SU-DHL-6 (cell line): ENCODE measurements at regions not wholly inside any gene's neighbourhood (a gene's known extent, or its start where the extent isn't known, plus 50 kb on each side); places are given as distances from the start of the nearest gene placed in this dataset.

Source experiments
- H2AFZ ChIP-seq: fragments of 200-600 bp; sonication (generic); 2 replicates; pipeline ENCODE4 v1.6.1; 2014; ENCODE audit warnings: low read depth, mild to moderate bottlenecking, moderate library complexity, mixed read lengths, antibody characterized with exemption, low read length; ENCODE audit not compliant: severe bottlenecking
- H3F3A ChIP-seq: fragments of 200-600 bp; shearing (Covaris generic); 2 replicates; pipeline ENCODE4 v1.6.0; 2016; ENCODE audit warnings: antibody characterized with exemption, mild to moderate bottlenecking; ENCODE audit not compliant: insufficient read depth
- H3K27ac ChIP-seq: fragments of 200-600 bp; sonication (generic); 2 replicates; pipeline ENCODE4 v1.5.1; 2016; ENCODE audit warnings: low read depth, mild to moderate bottlenecking, low read length, moderate library complexity, mixed read lengths
- H3K27me3 ChIP-seq: fragments of 200-600 bp; sonication (generic), shearing (Covaris generic); 2 replicates; pipeline ENCODE4 v1.6.0; 2014; ENCODE audit warnings: mild to moderate bottlenecking, low read length
- H3K36me3 ChIP-seq: fragments of 200-600 bp; sonication (generic); 2 replicates; pipeline ENCODE4 v1.6.1; 2014; ENCODE audit warnings: mild to moderate bottlenecking, low read length, mixed read lengths
- H3K4me2 ChIP-seq: fragments of 300-600, 200-600 bp; shearing (Covaris generic), sonication (generic); 2 replicates; pipeline ENCODE4 v1.6.0; 2014; ENCODE audit warnings: low read length, low read depth, mild to moderate bottlenecking; ENCODE audit not compliant: poor library complexity, severe bottlenecking
- H3K4me3 ChIP-seq: fragments of 200-600 bp; sonication (generic); 2 replicates; pipeline ENCODE4 v1.5.1; 2014; ENCODE audit warnings: antibody characterized with exemption, low read length, mild to moderate bottlenecking, mixed read lengths; ENCODE audit not compliant: insufficient read depth, poor library complexity, severe bottlenecking
- H3K79me2 ChIP-seq: fragments of 200-600 bp; sonication (generic); 2 replicates; pipeline ENCODE4 v1.6.1; 2014; ENCODE audit warnings: mild to moderate bottlenecking, low read length, moderate library complexity; ENCODE audit not compliant: insufficient read depth
- H3K9ac ChIP-seq: fragments of 200-600 bp; sonication (generic); 2 replicates; pipeline ENCODE4 v1.7.0; 2014; ENCODE audit warnings: mild to moderate bottlenecking, low read length
- H3K9me2 ChIP-seq: fragments of 200-600 bp; sonication (generic); replicated peaks from 2 replicates; pipeline ENCODE4 v1.6.1; 2014; ENCODE audit warnings: low read length; ENCODE audit not compliant: insufficient read depth
- H3K9me3 ChIP-seq: fragments of 200-600 bp; sonication (generic); 2 replicates; pipeline ENCODE4 v1.6.1; 2014; ENCODE audit warnings: low read length, mixed read lengths; ENCODE audit not compliant: insufficient read depth
- H4K20me1 ChIP-seq: fragments of 200-600 bp; sonication (generic); 2 replicates; pipeline ENCODE4 v1.6.1; 2014; ENCODE audit warnings: low read depth, mild to moderate bottlenecking, antibody characterized with exemption, low read length, moderate library complexity, mixed read lengths
- EZH2phosphoT487 ChIP-seq: fragments of 200-600 bp; sonication (generic), shearing (Covaris generic); conservative IDR thresholded peaks from 2 replicates; pipeline ENCODE4 v1.6.1; 2018; ENCODE audit warnings: mild to moderate bottlenecking, antibody characterized with exemption, low read length, moderate library complexity, mixed read lengths
- TF ChIP-seq, protein P1 (sequence below): fragments of 200-600 bp; sonication (generic); IDR thresholded peaks from one replicate; pipeline ENCODE4 v1.5.1; 2017; ENCODE audit warnings: antibody characterized with exemption, mild to moderate bottlenecking, low read length, moderate library complexity; ENCODE audit not compliant: insufficient read depth, poor library complexity, severe bottlenecking

DNA sequence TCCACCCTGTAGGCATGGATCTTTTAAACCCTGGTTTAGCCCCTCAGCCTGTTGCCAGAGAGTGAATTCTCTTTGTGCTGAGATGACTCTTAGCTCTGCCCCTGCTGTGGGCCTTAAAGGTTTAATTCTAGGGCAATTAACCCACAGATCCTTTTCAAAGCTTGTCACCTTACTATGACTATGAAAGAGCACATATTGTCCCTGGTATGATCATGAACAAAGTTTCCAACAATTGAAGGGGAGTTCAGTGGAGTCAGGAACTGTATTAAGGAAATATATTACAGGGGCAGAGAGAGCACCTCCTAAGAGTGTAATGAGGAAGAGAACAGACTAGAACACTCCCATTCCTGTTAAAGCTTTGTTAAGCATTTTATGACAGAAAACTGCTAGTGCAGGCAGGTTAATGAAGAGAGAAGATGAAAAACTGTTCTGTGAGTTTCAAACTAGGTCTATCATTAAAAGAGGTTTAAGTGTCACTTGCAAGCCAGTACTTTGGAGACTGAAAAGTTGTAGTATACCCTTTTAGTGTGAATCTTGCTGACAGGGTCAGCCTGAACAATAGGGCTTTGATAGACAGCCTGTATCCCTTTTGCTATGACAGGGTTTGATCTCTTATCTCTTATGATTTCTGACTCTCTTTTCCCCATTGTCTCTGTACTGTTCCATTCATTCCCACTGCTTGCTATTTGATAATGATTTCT lies 104.2 kb upstream of the ELL2 start:
- Histone ChIP-seq H3K4me2 (no peak overlapping the region), H3K9me3 (no peaks in the 10 kb centered on the region), H3K27ac (no peak overlapping the region)

DNA sequence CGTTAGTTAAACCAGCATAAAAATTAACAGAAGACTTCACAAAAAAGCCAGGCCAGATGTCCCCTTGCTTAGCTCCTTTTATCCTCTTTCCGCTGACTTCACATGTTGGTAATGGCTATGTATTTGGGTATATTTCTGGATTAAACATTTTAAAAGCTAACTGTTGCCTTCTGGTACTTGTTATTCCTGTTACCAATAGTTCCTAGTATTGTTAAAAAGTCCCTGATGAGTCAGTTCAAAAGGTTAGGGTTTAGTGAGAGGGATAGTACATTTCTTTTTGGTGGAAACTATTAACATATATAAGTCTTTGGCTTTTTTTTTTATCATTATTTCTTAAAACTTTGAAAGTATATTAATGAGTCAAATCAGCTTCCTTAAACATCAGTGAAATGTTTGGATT lies 103.2 kb upstream of the ELL2 start:
- Histone ChIP-seq H3K9ac (no peak overlapping the region), H3K4me3 (no peak overlapping the region), H3K9me2 (no peaks in the 10 kb centered on the region), H3K9me3 (no peaks in the 10 kb centered on the region), H3K79me2 (no peaks in the 10 kb centered on the region), H3K4me2 (no peak overlapping the region), H3K36me3 (no peaks in the 10 kb centered on the region), H4K20me1 (no peaks in the 10 kb centered on the region), H3K27me3 (no peaks in the 10 kb centered on the region), H3K27ac (no peak overlapping the region), H2AFZ (no peak overlapping the region), H3F3A (no peaks in the 10 kb centered on the region)
- no peak for TF ChIP-seq EZH2phosphoT487
- TF ChIP-seq, protein P1, sequence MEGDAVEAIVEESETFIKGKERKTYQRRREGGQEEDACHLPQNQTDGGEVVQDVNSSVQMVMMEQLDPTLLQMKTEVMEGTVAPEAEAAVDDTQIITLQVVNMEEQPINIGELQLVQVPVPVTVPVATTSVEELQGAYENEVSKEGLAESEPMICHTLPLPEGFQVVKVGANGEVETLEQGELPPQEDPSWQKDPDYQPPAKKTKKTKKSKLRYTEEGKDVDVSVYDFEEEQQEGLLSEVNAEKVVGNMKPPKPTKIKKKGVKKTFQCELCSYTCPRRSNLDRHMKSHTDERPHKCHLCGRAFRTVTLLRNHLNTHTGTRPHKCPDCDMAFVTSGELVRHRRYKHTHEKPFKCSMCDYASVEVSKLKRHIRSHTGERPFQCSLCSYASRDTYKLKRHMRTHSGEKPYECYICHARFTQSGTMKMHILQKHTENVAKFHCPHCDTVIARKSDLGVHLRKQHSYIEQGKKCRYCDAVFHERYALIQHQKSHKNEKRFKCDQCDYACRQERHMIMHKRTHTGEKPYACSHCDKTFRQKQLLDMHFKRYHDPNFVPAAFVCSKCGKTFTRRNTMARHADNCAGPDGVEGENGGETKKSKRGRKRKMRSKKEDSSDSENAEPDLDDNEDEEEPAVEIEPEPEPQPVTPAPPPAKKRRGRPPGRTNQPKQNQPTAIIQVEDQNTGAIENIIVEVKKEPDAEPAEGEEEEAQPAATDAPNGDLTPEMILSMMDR, result no peak

More for the DNA sequence above, 104.2 kb upstream of the ELL2 start:
- no peaks in the 10 kb centered on the region for H3F3A ChIP-seq
- no peaks in the 10 kb centered on the region for H3K9me2 ChIP-seq
- TF ChIP-seq, protein P1, result no peak
- no peaks in the 10 kb centered on the region for H3K36me3 ChIP-seq
- no peaks in the 10 kb centered on the region for H4K20me1 ChIP-seq
- H2AFZ ChIP-seq, result no peak overlapping the region
- H3K79me2 ChIP-seq, result no peaks in the 10 kb centered on the region
- H3K4me3 ChIP-seq, result no peak overlapping the region
- no peaks in the 10 kb centered on the region for H3K27me3 ChIP-seq
- no peak overlapping the region for H3K9ac ChIP-seq

DNA sequence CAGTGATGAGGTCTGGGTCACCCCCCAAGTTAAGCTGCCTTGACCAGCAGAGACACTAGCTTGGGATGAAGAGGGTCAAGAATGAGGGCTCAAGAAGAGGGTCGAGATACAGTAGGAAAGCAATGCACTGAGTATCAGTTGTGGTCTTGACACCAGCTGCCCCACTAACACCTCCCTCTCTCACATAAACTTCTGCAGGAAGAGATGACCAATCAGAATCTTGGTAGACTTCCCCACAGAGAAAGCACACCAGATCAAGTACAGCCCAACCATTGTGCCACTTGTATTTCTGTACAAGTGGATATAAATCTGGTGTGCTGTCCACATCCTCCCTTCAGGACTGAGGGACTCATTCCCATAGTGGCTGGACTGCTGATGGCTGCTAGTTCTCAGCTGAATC lies 101.2 kb upstream of the ELL2 start:
- Histone ChIP-seq H2AFZ (no peak overlapping the region), H3K9me2 (no peaks in the 10 kb centered on the region), H3F3A (no peaks in the 10 kb centered on the region), H3K79me2 (no peaks in the 10 kb centered on the region), H3K9me3 (no peaks in the 10 kb centered on the region), H4K20me1 (no peaks in the 10 kb centered on the region), H3K9ac (no peak overlapping the region), H3K4me3 (no peak overlapping the region), H3K4me2 (no peak overlapping the region), H3K36me3 (no peaks in the 10 kb centered on the region), H3K27me3 (no peaks in the 10 kb centered on the region), H3K27ac (no peak overlapping the region)
- TF ChIP-seq, protein P1, result no peak
- TF ChIP-seq EZH2phosphoT487, result no peak
